GM18867 (cell line): ENCODE measurements at regions not wholly inside any gene's neighbourhood (a gene's known extent, or its start where the extent isn't known, plus 50 kb on each side); places are given as distances from the start of the nearest gene placed in this dataset.

Experiments
- ATAC-seq: cut with Tn5 transposase; IDR thresholded peaks from one replicate; pipeline ENCODE4 v1.9.1; 2021; ENCODE audit warnings: mild to moderate bottlenecking, moderate library complexity; ENCODE audit not compliant: unreplicated experiment

GRCh38 chr13:99911965-99912566 lies 59.5 kb downstream of the ZIC5 start:
- ATAC-seq: no peak

- no peak for ATAC-seq
Measured at GRCh38 chr13:99911069-99911964, 60.2 kb downstream of the ZIC5 start.

- no peak for ATAC-seq
Measured at GRCh38 chr13:99909836-99910619, 61.5 kb downstream of the ZIC5 start.

- no peak for ATAC-seq
Measured at GRCh38 chr13:99909097-99909835, 62.3 kb downstream of the ZIC5 start.

- ATAC-seq: no peak
Measured at GRCh38 chr13:99908140-99908803, 63.3 kb downstream of the ZIC5 start.

GRCh38 chr13:99907627-99908026 lies 63.9 kb downstream of the ZIC5 start:
- ATAC-seq: no peak

GRCh38 chr13:99907038-99907437 lies 64.5 kb downstream of the ZIC5 start:
- ATAC-seq: no peak

- ATAC-seq: no peak
Measured at GRCh38 chr13:99905814-99906213, 65.8 kb downstream of the ZIC5 start.

GRCh38 chr13:99905224-99905623 lies 66.3 kb downstream of the ZIC5 start:
- ATAC-seq: no peak

GRCh38 chr13:99903140-99903539 lies 68.4 kb downstream of the ZIC5 start:
- no peak for ATAC-seq

GRCh38 chr13:99902657-99903056 lies 68.9 kb downstream of the ZIC5 start:
- no peak for ATAC-seq

- ATAC-seq: no peak
Measured at GRCh38 chr13:99900960-99901359, 70.6 kb downstream of the ZIC5 start.

GRCh38 chr13:99898421-99898820 lies 73.1 kb downstream of the ZIC5 start:
- no peak for ATAC-seq

- ATAC-seq: no peak
Measured at GRCh38 chr13:99897076-99897440, 74.5 kb downstream of the ZIC5 start.

- no peak for ATAC-seq
Measured at GRCh38 chr13:99896369-99897075, 75.0 kb downstream of the ZIC5 start.

GRCh38 chr13:99895444-99896368 lies 75.9 kb downstream of the ZIC5 start:
- ATAC-seq: no peak

GRCh38 chr13:99894840-99895443 lies 76.6 kb downstream of the ZIC5 start:
- no peak for ATAC-seq

- ATAC-seq: no peak
Measured at GRCh38 chr13:99894105-99894839, 77.3 kb downstream of the ZIC5 start.
